GM12878 (cell line): ENCODE measurements at regions not wholly inside any gene's neighbourhood (a gene's known extent, or its start where the extent isn't known, plus 50 kb on each side); places are given as distances from the start of the nearest gene placed in this dataset.
A peak's percentile ranks its signal among the peaks of the same experiment; 100 is the strongest.
"Not testable (repeated sequence)": the region's sequence is repeated elsewhere in the genome, so short reads cannot be mapped to it uniquely, and the experiment has no call there.

Source experiments
- ATAC-seq: fragments of 200-7000 bp; cut with Tn5 transposase; 3 replicates; pipeline ENCODE4 v1.9.1; 2020; ENCODE audit warnings: mild to moderate bottlenecking, moderate library complexity
- BruUV-seq: library from RNA; stranded (reverse); fragments of 400-500 nt; replicated peaks from 2 replicates; lab custom pipeline; 2021; lab: Mats Ljungman, UMichigan
- CTCF ChIA-PET: fragments of 300-600 bp; sonication (Branson Sonifier 250); formaldehyde crosslinking; extraction: SDS; loops from one replicate; lab custom pipeline; 2021; ENCODE audit warnings: inconsistent platforms; lab: Yijun Ruan, JAX
- POLR2A ChIA-PET: fragments of 350-600 bp; formaldehyde crosslinking; extraction: SDS; loops from one replicate; lab custom pipeline; 2021; ENCODE audit warnings: inconsistent platforms; lab: Charles Lee
- RAD21 ChIA-PET: fragments of 300-600 bp; sonication (Branson Sonifier 250); formaldehyde crosslinking; loops from one replicate; lab custom pipeline; 2023; ENCODE audit warnings: antibody characterized with exemption; ENCODE audit not compliant: unreplicated experiment; lab: Charles Lee
- SMC1A ChIA-PET: fragments of 300-600 bp; sonication (Branson Sonifier 250); formaldehyde crosslinking; loops from one replicate; lab custom pipeline; 2023; ENCODE audit not compliant: unreplicated experiment, uncharacterized antibody; lab: Charles Lee
- DNase-seq: peaks from one replicate; pipeline ENCODE4 v3.0.0-alpha.2; 2011; ENCODE audit warnings: low read depth, low spot score
- FAIRE-seq: peaks from 3 replicates; lab custom pipeline; 2011; peaks lifted over from hg19 to GRCh38; lab: Jason Lieb, UNC
- H2AFZ ChIP-seq: 2 replicates; pipeline ENCODE4 v1.6.0; 2011; ENCODE audit warnings: low read depth, low read length, control low read depth; ENCODE audit not compliant: control insufficient read depth
- H3K27ac ChIP-seq: 2 replicates; pipeline ENCODE4 v1.5.1; 2011; ENCODE audit warnings: control low read depth; ENCODE audit not compliant: control insufficient read depth, insufficient read depth
- H3K27me3 ChIP-seq, 2 experiments: replicated peaks in 1 of 2; 2 replicates each; pipeline versions ENCODE4 v1.6.0 to v1.6.1; 2011; ENCODE audit warnings: low read length in 1 of 2; ENCODE audit not compliant: control insufficient read depth in 2 of 2, insufficient read depth in 2 of 2
- H3K36me3 ChIP-seq, 2 experiments: 2 replicates each; pipeline ENCODE4 v1.5.1; 2011; ENCODE audit warnings: low read length in 1 of 2; ENCODE audit not compliant: control insufficient read depth in 2 of 2, insufficient read depth in 2 of 2
- H3K4me1 ChIP-seq: 2 replicates; pipeline ENCODE4 v1.6.1; 2011; ENCODE audit warnings: mild to moderate bottlenecking, low read length, moderate library complexity, mixed read lengths; ENCODE audit not compliant: control insufficient read depth, insufficient read depth
- H3K4me2 ChIP-seq: 2 replicates; pipeline ENCODE4 v1.6.0; 2011; ENCODE audit warnings: control low read depth; ENCODE audit not compliant: control insufficient read depth, insufficient read depth
- H3K4me3 ChIP-seq: fragments of 200-600 bp; sonication (generic); 2 replicates; pipeline ENCODE4 v1.5.1; 2016
- H3K79me2 ChIP-seq: 2 replicates; pipeline ENCODE4 v1.6.0; 2011; ENCODE audit warnings: low read length; ENCODE audit not compliant: control insufficient read depth, insufficient read depth
- H3K9ac ChIP-seq: 2 replicates; pipeline ENCODE4 v1.8.0; 2011; ENCODE audit warnings: low read length, control low read depth, mixed read lengths; ENCODE audit not compliant: control insufficient read depth, insufficient read depth
- H3K9me3 ChIP-seq: replicated peaks from 3 replicates; pipeline ENCODE4 v1.5.1; 2011; ENCODE audit warnings: mild to moderate bottlenecking, low read length; ENCODE audit not compliant: control insufficient read depth, insufficient read depth
- H4K20me1 ChIP-seq: 2 replicates; pipeline ENCODE4 v1.6.0; 2011; ENCODE audit not compliant: control insufficient read depth, insufficient read depth
- BHLHE40 ChIP-seq, 2 experiments: fragments of 450-650 bp in 1 of 2; IDR thresholded peaks; 2 replicates each; pipeline ENCODE4 v1.6.1; 2011 to 2017; ENCODE audit warnings: low read depth in 2 of 2, borderline replicate concordance in 1 of 2, improper control_type of control experiment in 1 of 2, low read length in 1 of 2, mild to moderate bottlenecking in 1 of 2
- WGBS: methylation state at CpG from one replicate; pipeline ENCODE4 v1.1.6; 2016; ENCODE audit warnings: low lambda C conversion rate; ENCODE audit not compliant: insufficient replicate concordance, insufficient coverage; ENCODE audit errors: missing lambda C conversion rate; 5-methylcytosine and 5-hydroxymethylcytosine counted together
- in situ Hi-C: fragments of 300-500 bp; cut with MboI; formaldehyde crosslinking; loops from 9 replicates; pipeline ENCODE4 v1.14.3; 2018; ENCODE audit warnings: mixed read lengths
- intact Hi-C: fragments of 100-400 bp; cut with micrococcal nuclease; formaldehyde crosslinking; loops from one replicate; pipeline ENCODE4 v1.14.2; 2022; ENCODE audit not compliant: unreplicated experiment
- TF ChIP-seq, protein P1 (sequence below): fragments of 450-650 bp; IDR thresholded peaks from 2 replicates; pipeline ENCODE4 v1.6.1; 2016; ENCODE audit warnings: mild to moderate bottlenecking

GRCh38 chr9:67724885-67725284 lies 133.8 kb upstream of the ANKRD20A1 start:
- FAIRE-seq, H4K20me1 ChIP-seq, BruUV-seq, H3K4me3 ChIP-seq, H3K27me3 ChIP-seq, SMC1A ChIA-PET, POLR2A ChIA-PET, H3K79me2 ChIP-seq, H3K4me2 ChIP-seq, in situ Hi-C loops, intact Hi-C loops, H3K9ac ChIP-seq, H3K9me3 ChIP-seq, CTCF ChIA-PET, H3K36me3 ChIP-seq, RAD21 ChIA-PET, H3K27ac ChIP-seq, H3K4me1 ChIP-seq, DNase-seq, H2AFZ ChIP-seq: not testable (repeated sequence)
- WGBS: 0% methylated on average over 1 of the region's 11 CpGs
- peak; percentile 55 for ATAC-seq

DNA sequence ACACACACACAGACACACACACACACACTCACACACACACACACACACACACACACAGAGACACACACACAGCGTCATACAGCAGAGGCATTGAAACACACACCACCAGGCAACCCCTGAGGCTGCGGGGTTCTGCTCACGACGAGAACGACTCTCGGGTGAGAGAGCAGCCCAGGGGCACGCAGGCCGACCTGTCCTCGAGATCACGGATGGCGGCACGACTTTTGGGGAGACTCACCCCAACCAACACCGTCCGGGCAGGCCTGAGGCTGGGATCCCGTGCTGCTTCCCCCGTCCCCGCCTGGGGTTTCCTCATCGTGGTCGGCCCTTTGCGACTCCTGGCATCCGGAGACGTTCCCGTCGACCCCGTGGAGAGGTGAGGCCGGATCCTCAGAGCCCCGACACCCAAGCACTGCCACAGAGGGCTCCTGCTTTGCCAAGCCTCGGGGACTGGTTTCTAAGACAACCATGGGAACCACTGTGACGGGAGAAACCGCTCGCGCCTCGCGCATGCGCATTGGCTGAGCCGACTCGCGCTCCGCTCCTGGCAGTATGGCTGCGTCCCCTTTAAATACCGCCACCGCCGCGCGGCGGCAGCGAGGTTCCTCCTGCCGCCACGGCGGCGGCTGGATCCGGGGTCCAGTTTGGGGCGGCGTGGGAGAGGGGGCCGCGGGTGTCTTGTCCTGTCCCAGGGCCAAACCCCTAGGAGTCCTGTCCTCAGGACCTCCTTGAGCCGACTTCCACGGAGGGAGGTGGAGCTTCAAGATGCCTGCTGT lies 132.3 kb upstream of the ANKRD20A1 start:
- H3K79me2 ChIP-seq, H3K36me3 ChIP-seq, DNase-seq, H3K9ac ChIP-seq, RAD21 ChIA-PET, H3K27me3 ChIP-seq, intact Hi-C loops, H3K4me3 ChIP-seq, H3K4me2 ChIP-seq, H2AFZ ChIP-seq, H3K27ac ChIP-seq, CTCF ChIA-PET, POLR2A ChIA-PET, FAIRE-seq, H3K9me3 ChIP-seq, H3K4me1 ChIP-seq, in situ Hi-C loops, H4K20me1 ChIP-seq, BruUV-seq, SMC1A ChIA-PET: not testable (repeated sequence)
- WGBS: 2% methylated on average over 15 of the region's 58 CpGs
- peak; percentile 65 for ATAC-seq
- TF ChIP-seq, protein P1, sequence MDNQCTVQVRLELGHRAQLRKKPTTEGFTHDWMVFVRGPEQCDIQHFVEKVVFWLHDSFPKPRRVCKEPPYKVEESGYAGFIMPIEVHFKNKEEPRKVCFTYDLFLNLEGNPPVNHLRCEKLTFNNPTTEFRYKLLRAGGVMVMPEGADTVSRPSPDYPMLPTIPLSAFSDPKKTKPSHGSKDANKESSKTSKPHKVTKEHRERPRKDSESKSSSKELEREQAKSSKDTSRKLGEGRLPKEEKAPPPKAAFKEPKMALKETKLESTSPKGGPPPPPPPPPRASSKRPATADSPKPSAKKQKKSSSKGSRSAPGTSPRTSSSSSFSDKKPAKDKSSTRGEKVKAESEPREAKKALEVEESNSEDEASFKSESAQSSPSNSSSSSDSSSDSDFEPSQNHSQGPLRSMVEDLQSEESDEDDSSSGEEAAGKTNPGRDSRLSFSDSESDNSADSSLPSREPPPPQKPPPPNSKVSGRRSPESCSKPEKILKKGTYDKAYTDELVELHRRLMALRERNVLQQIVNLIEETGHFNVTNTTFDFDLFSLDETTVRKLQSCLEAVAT: peak; percentile 72
- TF ChIP-seq BHLHE40 (IDR thresholded peaks at IDR 0.05; ENCODE audit: borderline replicate concordance in 1 of 2, low read depth in 2 of 2, low read length in 1 of 2): peak in 1 of 2 experiments; percentile 31; a peak in 1 of 4 replicates

- H3K9me3 ChIP-seq, POLR2A ChIA-PET, H3K27me3 ChIP-seq, SMC1A ChIA-PET, in situ Hi-C loops, DNase-seq, intact Hi-C loops, FAIRE-seq, H3K4me1 ChIP-seq, BruUV-seq, ATAC-seq, CTCF ChIA-PET, H3K27ac ChIP-seq, H3K36me3 ChIP-seq, H3K79me2 ChIP-seq, H3K9ac ChIP-seq, H3K4me2 ChIP-seq, H3K4me3 ChIP-seq, H4K20me1 ChIP-seq, RAD21 ChIA-PET, H2AFZ ChIP-seq: not testable (repeated sequence)
- 0% methylated on average over 1 of the region's 4 CpGs for WGBS
Observed at GRCh38 chr9:67763133-67763532, 95.6 kb upstream of the ANKRD20A1 start.
